CD4-positive, CD25-positive, alpha-beta regulatory T cell (primary cell): ENCODE measurements at regions not wholly inside any gene's neighbourhood (a gene's known extent, or its start where the extent isn't known, plus 50 kb on each side); places are given as distances from the start of the nearest gene placed in this dataset.

Experiments used
- ATAC-seq, 2 donors: fragments of 150-1000 bp; cut with Tn5 transposase; one replicate each; pipeline ENCODE4 v1.10.0; 2021; ENCODE audit warnings: low read depth in 2 of 2, moderate number of reproducible peaks in 2 of 2, moderate library complexity in 1 of 2
- DNase-seq, 3 donors: peaks; one replicate each; pipeline versions ENCODE4 v3.0.0 to v3.0.0-alpha.2; 2012 to 2022; ENCODE audit warnings: mixed read lengths in 1 of 3
- H3K27ac ChIP-seq: one replicate; pipeline ENCODE4 v1.7.0; 2013; ENCODE audit warnings: mild to moderate bottlenecking, low read length; ENCODE audit not compliant: insufficient read depth, poor library complexity, severe bottlenecking
- H3K27me3 ChIP-seq: one replicate; pipeline ENCODE4 v1.7.0; 2013; ENCODE audit warnings: low read length; ENCODE audit not compliant: control insufficient read depth, insufficient read depth
- H3K36me3 ChIP-seq: one replicate; pipeline ENCODE4 v1.7.0; 2013; ENCODE audit warnings: mild to moderate bottlenecking, low read length, moderate library complexity; ENCODE audit not compliant: control insufficient read depth, insufficient read depth
- H3K4me1 ChIP-seq: 2 replicates; pipeline ENCODE4 v1.7.0; 2013; ENCODE audit warnings: mild to moderate bottlenecking, low read length; ENCODE audit not compliant: insufficient read depth, control insufficient read depth, poor library complexity, severe bottlenecking
- H3K4me3 ChIP-seq: one replicate; pipeline ENCODE4 v1.7.0; 2013; ENCODE audit warnings: low read depth, mild to moderate bottlenecking, low read length, moderate library complexity
- H3K9me3 ChIP-seq, 2 experiments: 1 replicate in 1 of 2; 2 replicates in 1 of 2; pipeline ENCODE4 v1.7.0; 2013; ENCODE audit warnings: low read length in 2 of 2, mild to moderate bottlenecking in 1 of 2, moderate library complexity in 1 of 2; ENCODE audit not compliant: control insufficient read depth in 2 of 2
- H3K27ac Mint-ChIP-seq, 3 donors: one replicate each; pipeline ENCODE4 v1.8.0; 2020 to 2022; ENCODE audit warnings: mild to moderate bottlenecking in 3 of 3, mixed read lengths in 3 of 3, moderate library complexity in 2 of 3
- H3K27me3 Mint-ChIP-seq: one replicate; pipeline ENCODE4 v1.8.0; 2022; ENCODE audit warnings: mild to moderate bottlenecking, mixed read lengths
- H3K36me3 Mint-ChIP-seq: one replicate; pipeline ENCODE4 v1.8.0; 2020; ENCODE audit warnings: mixed read lengths
- H3K4me1 Mint-ChIP-seq, 4 donors: one replicate each; pipeline ENCODE4 v1.8.0; 2020 to 2022; ENCODE audit warnings: mixed read lengths in 4 of 4, mild to moderate bottlenecking in 1 of 4
- H3K4me3 Mint-ChIP-seq, 4 donors: one replicate each; pipeline ENCODE4 v1.8.0; 2020 to 2022; ENCODE audit warnings: mild to moderate bottlenecking in 4 of 4, mixed read lengths in 4 of 4, moderate library complexity in 3 of 4
- H3K9me3 Mint-ChIP-seq, 7 donors: one replicate each; pipeline ENCODE4 v1.8.0; 2020 to 2022; ENCODE audit warnings: mixed read lengths in 7 of 7, mild to moderate bottlenecking in 3 of 7, moderate library complexity in 2 of 7

DNA sequence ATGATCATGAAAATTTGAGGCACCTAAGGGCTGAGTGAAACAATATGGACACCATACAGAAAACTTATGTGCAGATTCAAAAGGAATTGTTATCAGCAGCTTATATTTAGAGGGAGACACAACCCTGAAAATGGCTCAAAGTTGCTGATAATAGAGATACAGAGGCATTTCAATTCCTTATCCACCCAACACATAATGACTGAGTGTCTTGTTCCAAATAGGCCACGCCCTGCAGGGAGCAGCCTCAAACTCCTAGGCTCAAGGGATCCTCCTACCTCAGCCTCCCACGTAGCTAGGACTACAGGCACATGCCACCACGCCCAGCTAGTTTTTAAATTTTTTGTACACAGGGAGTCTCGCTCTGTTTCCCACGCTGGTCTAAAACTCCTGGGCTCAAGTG lies 79.0 kb downstream of the LBH start:
- peaks cover 0 to 30% (median 16%) of the 10 kb centered on the region in 4 donors for H3K4me1 Mint-ChIP-seq
- H3K4me3 ChIP-seq, result no peak overlapping the region
- no peak overlapping the region for H3K27ac ChIP-seq
- ATAC-seq (no peak), DNase-seq (no peak)
- no peak overlapping the region for H3K4me3 Mint-ChIP-seq
- H3K4me1 ChIP-seq, result peaks cover 15% of the 10 kb centered on the region
- no peaks in the 10 kb centered on the region for H3K36me3 ChIP-seq
- no peaks in the 10 kb centered on the region for H3K27me3 Mint-ChIP-seq
- peaks cover 0 to 1% (median 0%) of the 10 kb centered on the region in 7 donors for H3K9me3 Mint-ChIP-seq
- H3K27ac Mint-ChIP-seq, result peak overlapping the region in 2 of 3 donors; percentile 72 to 81
- H3K27me3 ChIP-seq, result no peaks in the 10 kb centered on the region
- no peaks in the 10 kb centered on the region for H3K9me3 ChIP-seq
- no peaks in the 10 kb centered on the region for H3K36me3 Mint-ChIP-seq

- ATAC-seq (no peak), DNase-seq (no peak)
- Histone ChIP-seq H3K4me3 (no peak overlapping the region), H3K9me3 (no peaks in the 10 kb centered on the region), H3K27me3 (no peaks in the 10 kb centered on the region), H3K36me3 (no peaks in the 10 kb centered on the region), H3K4me1 (peaks cover 21% of the 10 kb centered on the region), H3K27ac (no peak overlapping the region)
- H3K4me1 Mint-ChIP-seq, result peaks cover 0 to 36% (median 21%) of the 10 kb centered on the region in 4 donors
- no peaks in the 10 kb centered on the region for H3K36me3 Mint-ChIP-seq
- H3K27ac Mint-ChIP-seq, result peak overlapping the region; percentile 72 to 89 (median 81)
- no peak overlapping the region for H3K4me3 Mint-ChIP-seq
- H3K9me3 Mint-ChIP-seq, result peaks cover 0 to 1% (median 0%) of the 10 kb centered on the region in 7 donors
- H3K27me3 Mint-ChIP-seq, result no peaks in the 10 kb centered on the region
Observed at GRCh38 chr2:30310955-30311354, 79.6 kb downstream of the LBH start.

DNA sequence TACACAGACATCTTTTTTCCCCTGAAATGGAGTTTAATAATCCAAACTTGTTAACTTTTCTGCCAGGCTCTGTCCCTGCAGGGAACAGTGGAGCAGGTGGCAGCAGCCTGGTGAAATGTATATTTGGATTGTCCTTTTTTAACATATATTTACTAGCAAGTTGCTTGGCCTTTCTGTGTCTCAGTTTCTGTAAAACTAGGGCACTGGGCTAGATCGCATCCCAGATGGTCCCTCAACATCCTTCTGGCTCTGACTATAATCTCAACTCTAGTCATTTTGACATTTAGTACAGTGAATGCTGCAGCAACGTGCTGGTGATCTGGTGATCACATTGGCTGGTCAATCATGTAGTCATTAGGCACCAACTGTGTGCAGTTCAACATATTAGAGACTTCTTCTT lies 80.4 kb downstream of the LBH start:
- DNase-seq, result no peak
- Histone ChIP-seq H3K4me3 (no peak overlapping the region), H3K27me3 (no peaks in the 10 kb centered on the region), H3K4me1 (peaks cover 24% of the 10 kb centered on the region), H3K9me3 (no peaks in the 10 kb centered on the region), H3K36me3 (no peaks in the 10 kb centered on the region), H3K27ac (no peak overlapping the region)
- Mint-ChIP-seq H3K9me3 (peaks cover 0 to 1% (median 0%) of the 10 kb centered on the region in 7 donors), H3K27me3 (no peaks in the 10 kb centered on the region), H3K36me3 (no peaks in the 10 kb centered on the region), H3K4me3 (no peak overlapping the region), H3K27ac (peak overlapping the region in 1 of 3 donors; percentile 54), H3K4me1 (peaks cover 0 to 44% (median 27%) of the 10 kb centered on the region in 4 donors)
- ATAC-seq, result no peak

- DNase-seq, result no peak
- Mint-ChIP-seq H3K27me3 (no peaks in the 10 kb centered on the region), H3K9me3 (peaks cover 0 to 1% (median 0%) of the 10 kb centered on the region in 7 donors), H3K4me3 (no peak overlapping the region), H3K4me1 (peaks cover 0 to 49% (median 30%) of the 10 kb centered on the region in 4 donors), H3K27ac (peak overlapping the region in 2 of 3 donors; percentile 36 to 54), H3K36me3 (no peaks in the 10 kb centered on the region)
- Histone ChIP-seq H3K4me1 (peaks cover 24% of the 10 kb centered on the region), H3K4me3 (no peak overlapping the region), H3K27me3 (no peaks in the 10 kb centered on the region), H3K9me3 (no peaks in the 10 kb centered on the region), H3K27ac (no peak overlapping the region), H3K36me3 (no peaks in the 10 kb centered on the region)
- ATAC-seq, result no peak
Observed at GRCh38 chr2:30312916-30313315, 81.6 kb downstream of the LBH start.

DNA sequence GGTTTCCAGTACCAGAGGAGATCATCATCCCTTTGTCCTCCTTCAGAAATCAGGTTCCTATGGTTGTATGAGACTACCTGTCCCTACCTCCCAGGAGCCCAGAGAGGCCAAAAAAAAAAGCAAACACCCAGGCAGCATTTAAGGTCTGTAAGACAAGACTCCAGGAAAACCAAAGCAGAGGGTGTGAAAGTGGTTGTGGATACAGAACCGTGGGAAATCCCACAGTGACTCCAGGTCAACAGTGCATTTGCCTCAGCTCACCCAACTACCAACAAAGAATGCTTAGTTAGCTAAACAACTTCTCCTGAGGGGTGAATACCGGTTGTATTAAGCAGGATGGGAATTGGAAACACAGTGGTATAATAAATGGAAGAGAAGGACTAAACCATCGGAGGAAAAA lies 83.6 kb downstream of the LBH start:
- ATAC-seq (no peak), DNase-seq (no peak)
- Histone ChIP-seq H3K4me1 (peaks cover 24% of the 10 kb centered on the region), H3K36me3 (no peaks in the 10 kb centered on the region), H3K9me3 (no peaks in the 10 kb centered on the region), H3K4me3 (no peak overlapping the region), H3K27me3 (no peaks in the 10 kb centered on the region), H3K27ac (no peak overlapping the region)
- Mint-ChIP-seq H3K9me3 (peaks cover 0 to 3% (median 0%) of the 10 kb centered on the region in 7 donors), H3K4me1 (peaks cover 0 to 49% (median 32%) of the 10 kb centered on the region in 4 donors), H3K27me3 (peaks cover 2% of the 10 kb centered on the region), H3K36me3 (no peaks in the 10 kb centered on the region), H3K4me3 (peak overlapping the region in 1 of 4 donors; percentile 31), H3K27ac (peak overlapping the region; percentile 59 to 91 (median 69))

- peak overlapping the region; percentile 59 to 91 (median 90) for H3K27ac Mint-ChIP-seq
- H3K4me3 Mint-ChIP-seq, result peak overlapping the region in 1 of 4 donors; percentile 76
- H3K27me3 Mint-ChIP-seq, result peaks cover 4% of the 10 kb centered on the region
- H3K36me3 ChIP-seq, result no peaks in the 10 kb centered on the region
- no peaks in the 10 kb centered on the region for H3K9me3 ChIP-seq
- H3K9me3 Mint-ChIP-seq, result peaks cover 0 to 3% (median 0%) of the 10 kb centered on the region in 7 donors
- H3K4me1 Mint-ChIP-seq, result peaks cover 0 to 47% (median 30%) of the 10 kb centered on the region in 4 donors
- peaks cover 24% of the 10 kb centered on the region for H3K4me1 ChIP-seq
- H3K36me3 Mint-ChIP-seq, result no peaks in the 10 kb centered on the region
- ATAC-seq (peak; percentile 67 to 71), DNase-seq (peak in 2 of 3 donors; percentile 15 to 52)
- H3K4me3 ChIP-seq, result no peak overlapping the region
- H3K27me3 ChIP-seq, result no peaks in the 10 kb centered on the region
- H3K27ac ChIP-seq, result no peak overlapping the region
Observed at GRCh38 chr2:30315391-30316063, 84.2 kb downstream of the LBH start.

GRCh38 chr2:30316408-30316807 lies 85.1 kb downstream of the LBH start:
- H3K27ac Mint-ChIP-seq, result peak overlapping the region; percentile 13 to 90 (median 59)
- H3K36me3 Mint-ChIP-seq, result no peaks in the 10 kb centered on the region
- peaks cover 0 to 40% (median 27%) of the 10 kb centered on the region in 4 donors for H3K4me1 Mint-ChIP-seq
- DNase-seq (no peak), ATAC-seq (no peak)
- no peak overlapping the region for H3K4me3 Mint-ChIP-seq
- peaks cover 0 to 3% (median 0%) of the 10 kb centered on the region in 7 donors for H3K9me3 Mint-ChIP-seq
- H3K27ac ChIP-seq, result no peak overlapping the region
- H3K27me3 Mint-ChIP-seq, result peaks cover 9% of the 10 kb centered on the region
- peaks cover 19% of the 10 kb centered on the region for H3K4me1 ChIP-seq
- H3K4me3 ChIP-seq, result no peak overlapping the region
- H3K36me3 ChIP-seq, result no peaks in the 10 kb centered on the region
- H3K9me3 ChIP-seq, result no peaks in the 10 kb centered on the region
- H3K27me3 ChIP-seq, result no peaks in the 10 kb centered on the region
